ENCODE measurements at regions not wholly inside any gene's neighbourhood (a gene's known extent, or its start where the extent isn't known, plus 50 kb on each side); places are given as distances from the start of the nearest gene placed in this dataset.
A peak's percentile ranks its signal among the peaks of the same experiment; 100 is the strongest.

DNA sequence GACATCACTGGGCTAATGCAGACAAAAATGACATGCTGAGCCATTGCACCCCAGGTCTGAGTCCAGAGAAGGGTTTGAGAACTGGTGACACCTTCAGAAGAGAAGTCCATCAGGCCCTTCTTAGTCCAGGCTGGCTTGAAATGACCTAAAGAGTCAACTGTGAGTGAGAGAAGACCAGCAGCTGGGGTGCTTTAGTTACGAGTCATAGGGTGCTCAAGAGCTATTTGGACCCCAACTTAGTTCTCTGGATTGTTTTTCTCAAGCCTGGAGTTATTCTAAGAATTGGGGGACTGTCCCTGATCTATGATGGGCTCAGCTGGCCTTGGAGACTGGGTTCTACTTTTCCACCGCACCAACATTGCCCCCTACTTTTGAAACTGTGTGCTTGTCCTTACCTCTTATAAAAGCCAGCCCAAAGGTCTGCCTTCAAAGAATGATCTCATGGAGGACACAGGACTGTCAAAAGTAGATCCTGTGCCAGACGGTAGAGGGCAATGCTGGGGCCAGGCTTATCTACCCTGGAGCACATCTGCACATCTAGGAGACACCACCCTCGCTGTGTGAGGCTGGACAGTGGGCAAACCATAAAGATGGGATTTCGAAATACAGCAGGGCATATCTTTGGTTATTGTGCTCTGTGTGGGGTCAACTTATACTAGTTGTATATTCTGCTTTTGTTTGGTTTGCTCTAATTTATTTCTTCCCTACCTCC, 333.0 kb upstream of the SLC14A2 start:
- Histone ChIP-seq H3K4me1 (ENCODE audit: control insufficient read depth, insufficient read depth, low read length) (no peaks in the 10 kb centered on the region), H3K9ac (ENCODE audit: control insufficient read depth, insufficient read depth, low read length) (no peak overlapping the region), H2AFZ (ENCODE audit: control insufficient read depth, low read depth, low read length) (no peak overlapping the region), H3K27me3 (replicated peaks in 1 of 2; ENCODE audit: control insufficient read depth in 2 of 2, insufficient read depth in 2 of 2, low read length in 1 of 2) (peaks cover 3% of the 10 kb centered on the region in 2 experiments; a peak in 3 of 4 replicates), H3K79me2 (ENCODE audit: control insufficient read depth, insufficient read depth, low read length) (no peaks in the 10 kb centered on the region), H3K4me3 (no peak overlapping the region), H3K4me2 (ENCODE audit: control insufficient read depth, insufficient read depth) (no peak overlapping the region), H4K20me1 (ENCODE audit: control insufficient read depth, insufficient read depth) (no peaks in the 10 kb centered on the region), H3K36me3 (ENCODE audit: control insufficient read depth in 2 of 2, insufficient read depth in 2 of 2, low read length in 1 of 2) (no peaks in the 10 kb centered on the region), H3K27ac (ENCODE audit: control insufficient read depth, insufficient read depth) (no peak overlapping the region), H3K9me3 (replicated peaks; ENCODE audit: control insufficient read depth, insufficient read depth, low read length) (no peaks in the 10 kb centered on the region)
- ChIA-PET POLR2A (no interaction called here), CTCF (no interaction called here), RAD21 (ENCODE audit: unreplicated experiment) (interaction anchor here (1.9 kb wide), 1 partner anchor 103 kb away, joined by 6 read pairs; no protein-coding TSS in a partner anchor), SMC1A (ENCODE audit: uncharacterized antibody, unreplicated experiment) (interaction anchor here (1.1 to 1.7 kb wide), 2 partner anchors 101 to 102 kb away, joined by 4 to 5 read pairs; no protein-coding TSS in a partner anchor)
- intact Hi-C loops (cut with micrococcal nuclease; ENCODE audit: unreplicated experiment) (loop anchor here (2.0 kb wide), 1 partner anchor 103 kb away; no protein-coding TSS in a partner anchor), in situ Hi-C loops (cut with MboI) (no loop called here)
- no peak for FAIRE-seq
- TF ChIP-seq, protein P1, sequence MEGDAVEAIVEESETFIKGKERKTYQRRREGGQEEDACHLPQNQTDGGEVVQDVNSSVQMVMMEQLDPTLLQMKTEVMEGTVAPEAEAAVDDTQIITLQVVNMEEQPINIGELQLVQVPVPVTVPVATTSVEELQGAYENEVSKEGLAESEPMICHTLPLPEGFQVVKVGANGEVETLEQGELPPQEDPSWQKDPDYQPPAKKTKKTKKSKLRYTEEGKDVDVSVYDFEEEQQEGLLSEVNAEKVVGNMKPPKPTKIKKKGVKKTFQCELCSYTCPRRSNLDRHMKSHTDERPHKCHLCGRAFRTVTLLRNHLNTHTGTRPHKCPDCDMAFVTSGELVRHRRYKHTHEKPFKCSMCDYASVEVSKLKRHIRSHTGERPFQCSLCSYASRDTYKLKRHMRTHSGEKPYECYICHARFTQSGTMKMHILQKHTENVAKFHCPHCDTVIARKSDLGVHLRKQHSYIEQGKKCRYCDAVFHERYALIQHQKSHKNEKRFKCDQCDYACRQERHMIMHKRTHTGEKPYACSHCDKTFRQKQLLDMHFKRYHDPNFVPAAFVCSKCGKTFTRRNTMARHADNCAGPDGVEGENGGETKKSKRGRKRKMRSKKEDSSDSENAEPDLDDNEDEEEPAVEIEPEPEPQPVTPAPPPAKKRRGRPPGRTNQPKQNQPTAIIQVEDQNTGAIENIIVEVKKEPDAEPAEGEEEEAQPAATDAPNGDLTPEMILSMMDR (IDR thresholded peaks at IDR 0.05 in 2 of 3, conservative IDR thresholded peaks at IDR 0.05 in 1 of 3; ENCODE audit: control insufficient read depth in 2 of 3, extremely low read depth in 1 of 3, insufficient read depth in 1 of 3, low read depth in 3 of 3, low read length in 3 of 3), result peak; percentile 16 to 46 (median 32); a peak in 4 of 6 replicates
- TF ChIP-seq, protein P2, sequence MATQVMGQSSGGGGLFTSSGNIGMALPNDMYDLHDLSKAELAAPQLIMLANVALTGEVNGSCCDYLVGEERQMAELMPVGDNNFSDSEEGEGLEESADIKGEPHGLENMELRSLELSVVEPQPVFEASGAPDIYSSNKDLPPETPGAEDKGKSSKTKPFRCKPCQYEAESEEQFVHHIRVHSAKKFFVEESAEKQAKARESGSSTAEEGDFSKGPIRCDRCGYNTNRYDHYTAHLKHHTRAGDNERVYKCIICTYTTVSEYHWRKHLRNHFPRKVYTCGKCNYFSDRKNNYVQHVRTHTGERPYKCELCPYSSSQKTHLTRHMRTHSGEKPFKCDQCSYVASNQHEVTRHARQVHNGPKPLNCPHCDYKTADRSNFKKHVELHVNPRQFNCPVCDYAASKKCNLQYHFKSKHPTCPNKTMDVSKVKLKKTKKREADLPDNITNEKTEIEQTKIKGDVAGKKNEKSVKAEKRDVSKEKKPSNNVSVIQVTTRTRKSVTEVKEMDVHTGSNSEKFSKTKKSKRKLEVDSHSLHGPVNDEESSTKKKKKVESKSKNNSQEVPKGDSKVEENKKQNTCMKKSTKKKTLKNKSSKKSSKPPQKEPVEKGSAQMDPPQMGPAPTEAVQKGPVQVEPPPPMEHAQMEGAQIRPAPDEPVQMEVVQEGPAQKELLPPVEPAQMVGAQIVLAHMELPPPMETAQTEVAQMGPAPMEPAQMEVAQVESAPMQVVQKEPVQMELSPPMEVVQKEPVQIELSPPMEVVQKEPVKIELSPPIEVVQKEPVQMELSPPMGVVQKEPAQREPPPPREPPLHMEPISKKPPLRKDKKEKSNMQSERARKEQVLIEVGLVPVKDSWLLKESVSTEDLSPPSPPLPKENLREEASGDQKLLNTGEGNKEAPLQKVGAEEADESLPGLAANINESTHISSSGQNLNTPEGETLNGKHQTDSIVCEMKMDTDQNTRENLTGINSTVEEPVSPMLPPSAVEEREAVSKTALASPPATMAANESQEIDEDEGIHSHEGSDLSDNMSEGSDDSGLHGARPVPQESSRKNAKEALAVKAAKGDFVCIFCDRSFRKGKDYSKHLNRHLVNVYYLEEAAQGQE (IDR thresholded peaks at IDR 0.05; ENCODE audit: low read depth, low read length), result no peak
- peak; percentile 80 for ATAC-seq
- BruUV-seq (replicated peaks), result no TSS peak
- WGBS (ENCODE audit: insufficient coverage, insufficient replicate concordance, low lambda C conversion rate, missing lambda C conversion rate), result 10% methylated on average over 5 of the region's 5 CpGs
- no peak for DNase-seq (ENCODE audit: low read depth, low spot score)

All from GM12878 (cell line).